D721Med (cell line): ENCODE measurements at regions not wholly inside any gene's neighbourhood (a gene's known extent, or its start where the extent isn't known, plus 50 kb on each side); places are given as distances from the start of the nearest gene placed in this dataset.

Experiments
- DNase-seq: peaks from one replicate; pipeline ENCODE4 v3.0.0; 2011; ENCODE audit warnings: low spot score; ENCODE audit not compliant: insufficient read length
- FAIRE-seq: peaks from 2 replicates; lab custom pipeline; 2011; peaks lifted over from hg19 to GRCh38; lab: Jason Lieb, UNC
- TF ChIP-seq, protein P1 (sequence below): IDR thresholded peaks from 2 replicates; pipeline ENCODE4 v1.5.1; 2012; ENCODE audit warnings: mild to moderate bottlenecking, control low read depth; ENCODE audit not compliant: insufficient read depth; ENCODE audit errors: missing control alignments

GRCh38 chr17:69706127-69706526 lies 291.6 kb downstream of the MAP2K6 start:
- TF ChIP-seq, protein P1, sequence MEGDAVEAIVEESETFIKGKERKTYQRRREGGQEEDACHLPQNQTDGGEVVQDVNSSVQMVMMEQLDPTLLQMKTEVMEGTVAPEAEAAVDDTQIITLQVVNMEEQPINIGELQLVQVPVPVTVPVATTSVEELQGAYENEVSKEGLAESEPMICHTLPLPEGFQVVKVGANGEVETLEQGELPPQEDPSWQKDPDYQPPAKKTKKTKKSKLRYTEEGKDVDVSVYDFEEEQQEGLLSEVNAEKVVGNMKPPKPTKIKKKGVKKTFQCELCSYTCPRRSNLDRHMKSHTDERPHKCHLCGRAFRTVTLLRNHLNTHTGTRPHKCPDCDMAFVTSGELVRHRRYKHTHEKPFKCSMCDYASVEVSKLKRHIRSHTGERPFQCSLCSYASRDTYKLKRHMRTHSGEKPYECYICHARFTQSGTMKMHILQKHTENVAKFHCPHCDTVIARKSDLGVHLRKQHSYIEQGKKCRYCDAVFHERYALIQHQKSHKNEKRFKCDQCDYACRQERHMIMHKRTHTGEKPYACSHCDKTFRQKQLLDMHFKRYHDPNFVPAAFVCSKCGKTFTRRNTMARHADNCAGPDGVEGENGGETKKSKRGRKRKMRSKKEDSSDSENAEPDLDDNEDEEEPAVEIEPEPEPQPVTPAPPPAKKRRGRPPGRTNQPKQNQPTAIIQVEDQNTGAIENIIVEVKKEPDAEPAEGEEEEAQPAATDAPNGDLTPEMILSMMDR = no peak
- no peak for DNase-seq
- FAIRE-seq = no peak

- FAIRE-seq (no peak), DNase-seq (no peak)
- TF ChIP-seq, protein P1 = no peak
Observed at GRCh38 chr17:69709441-69709840, 294.9 kb downstream of the MAP2K6 start.

- no peak for FAIRE-seq
- TF ChIP-seq, protein P1 = no peak
- DNase-seq = no peak
Observed at GRCh38 chr17:69710926-69711325, 296.4 kb downstream of the MAP2K6 start.

GRCh38 chr17:69711541-69711940 lies 297.0 kb downstream of the MAP2K6 start:
- DNase-seq = no peak
- TF ChIP-seq, protein P1 = no peak
- FAIRE-seq = no peak

- FAIRE-seq = peak; percentile 78
- TF ChIP-seq, protein P1 = no peak
- DNase-seq = no peak
Observed at GRCh38 chr17:69712801-69713311, 298.4 kb downstream of the MAP2K6 start.

DNA sequence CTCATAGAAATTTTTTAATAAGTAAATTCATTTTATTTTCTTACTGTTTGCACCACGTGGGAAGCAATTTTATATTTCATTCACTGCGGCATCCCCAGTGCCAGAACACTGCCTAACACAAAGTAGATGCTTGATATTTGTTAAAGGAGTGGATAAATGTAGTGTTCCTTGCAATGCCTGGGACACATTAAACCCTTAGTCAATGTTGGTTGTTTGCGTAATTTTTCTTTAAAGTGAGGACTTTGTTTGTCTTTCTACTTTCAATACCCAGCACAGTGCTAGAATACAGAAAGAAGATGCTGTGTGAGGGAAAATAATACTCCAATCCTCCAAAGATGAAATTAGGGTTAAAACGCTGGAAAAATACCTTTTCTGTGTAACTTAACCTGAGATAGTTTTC lies 299.3 kb downstream of the MAP2K6 start:
- FAIRE-seq = no peak
- DNase-seq = no peak
- TF ChIP-seq, protein P1 = no peak

DNA sequence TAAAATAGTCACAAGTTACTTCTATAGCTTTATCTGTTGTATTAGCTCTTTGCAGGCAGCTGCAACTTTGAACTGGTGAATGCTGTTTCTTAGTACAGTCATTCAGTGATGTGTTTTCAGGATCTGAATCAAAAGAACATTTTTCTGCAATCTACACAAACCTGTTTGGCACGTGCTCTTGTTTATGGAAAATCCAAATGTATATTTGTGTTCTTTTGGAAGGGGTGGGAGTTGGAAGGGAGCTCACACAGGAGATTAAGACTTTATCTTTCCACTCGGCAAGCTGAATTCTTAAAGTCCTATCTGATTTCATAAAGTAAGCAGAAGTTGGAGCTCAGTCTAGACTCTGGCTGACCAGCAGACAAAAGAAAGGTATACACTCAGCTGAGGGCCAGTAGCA lies 300.2 kb downstream of the MAP2K6 start:
- TF ChIP-seq, protein P1 = no peak
- DNase-seq (no peak), FAIRE-seq (no peak)
